ENCODE measurements at regions not wholly inside any gene's neighbourhood (a gene's known extent, or its start where the extent isn't known, plus 50 kb on each side); places are given as distances from the start of the nearest gene placed in this dataset.
A peak's percentile ranks its signal among the peaks of the same experiment; 100 is the strongest.
"Not testable (repeated sequence)": the region's sequence is repeated elsewhere in the genome, so short reads cannot be mapped to it uniquely, and the experiment has no call there.

DNA sequence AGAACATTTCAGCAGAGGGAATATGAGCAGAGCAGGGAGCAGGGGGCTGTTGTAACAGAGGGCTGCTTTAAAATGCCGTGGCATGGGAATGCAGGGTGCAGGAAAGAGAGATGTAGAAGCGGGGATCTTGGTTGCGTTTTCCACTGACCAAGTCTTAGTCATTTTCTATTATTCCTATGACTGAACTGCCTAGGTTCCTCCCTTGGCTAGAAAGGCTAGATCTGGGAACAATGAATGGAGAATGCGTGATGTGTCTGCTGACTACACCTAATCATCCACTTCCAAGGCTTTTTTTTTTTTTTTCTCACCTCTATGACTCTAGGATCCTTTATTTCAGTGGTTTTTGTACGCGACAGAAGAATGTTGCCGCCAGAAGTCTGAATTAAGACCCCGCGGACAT is 607.4 kb upstream of the TBL1XR1 start:
- DNase-seq, result no peak

DNA sequence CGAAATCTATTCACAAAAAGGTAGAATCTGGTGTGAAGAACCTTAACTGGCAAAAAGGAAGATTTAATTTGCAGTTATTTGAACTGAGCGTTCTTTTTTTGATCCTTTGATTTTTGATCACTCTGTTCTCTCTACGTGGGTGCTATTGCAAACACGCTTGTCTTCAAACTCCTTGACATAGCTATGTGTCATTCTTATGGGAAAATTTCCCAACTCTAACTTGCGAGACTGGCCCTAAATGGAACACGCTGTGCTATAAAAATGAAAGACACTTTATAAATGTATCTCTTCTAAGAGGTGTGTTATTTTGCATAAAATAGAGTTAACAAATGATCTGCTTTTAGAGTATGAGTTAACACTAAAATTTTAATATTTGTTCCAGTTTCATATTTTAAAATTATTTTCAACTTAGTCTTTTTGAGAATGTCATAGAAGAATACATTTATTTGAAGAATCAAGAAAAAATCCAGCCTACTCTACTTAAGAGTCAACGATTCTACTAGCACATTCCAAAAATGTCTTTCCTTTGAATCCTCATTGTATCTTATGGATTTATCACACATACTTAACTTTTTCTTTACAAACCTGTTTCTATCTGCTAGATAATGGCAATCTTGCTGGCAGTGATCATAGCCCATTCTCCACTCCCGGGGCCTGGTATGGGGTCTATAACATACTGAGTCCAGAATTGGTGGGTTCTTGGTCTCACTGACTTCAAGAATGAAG is 610.0 kb upstream of the TBL1XR1 start:
- DNase-seq, result no peak

DNA sequence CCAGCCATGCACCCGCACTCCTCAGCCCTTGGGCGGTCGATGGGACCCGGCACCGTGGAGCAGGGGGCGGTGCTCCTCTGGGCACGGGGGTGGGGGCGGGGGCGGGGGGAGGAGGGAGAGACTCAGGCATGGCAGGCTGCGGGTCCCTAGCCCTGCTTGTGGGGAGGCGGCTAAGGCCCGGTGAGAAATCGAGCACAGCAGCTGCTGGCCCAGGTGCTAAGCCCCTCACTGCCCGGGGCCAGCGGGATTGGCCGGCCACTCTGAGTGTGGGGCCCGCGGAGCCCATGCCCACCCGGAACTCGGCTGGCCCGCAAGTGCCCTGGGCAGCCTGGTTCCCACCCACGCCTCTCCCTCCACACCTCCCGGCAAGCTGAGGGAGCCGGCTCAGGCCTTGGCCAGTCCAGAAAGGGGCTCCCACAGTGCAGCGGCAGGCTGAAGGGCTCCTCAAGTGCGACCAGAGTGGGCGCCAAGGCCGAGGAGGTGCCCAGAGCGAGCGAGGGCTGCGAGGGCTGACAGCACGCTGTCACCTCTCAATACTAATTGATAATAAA is 611.7 kb upstream of the TBL1XR1 start:
- not testable (repeated sequence) for DNase-seq

DNA sequence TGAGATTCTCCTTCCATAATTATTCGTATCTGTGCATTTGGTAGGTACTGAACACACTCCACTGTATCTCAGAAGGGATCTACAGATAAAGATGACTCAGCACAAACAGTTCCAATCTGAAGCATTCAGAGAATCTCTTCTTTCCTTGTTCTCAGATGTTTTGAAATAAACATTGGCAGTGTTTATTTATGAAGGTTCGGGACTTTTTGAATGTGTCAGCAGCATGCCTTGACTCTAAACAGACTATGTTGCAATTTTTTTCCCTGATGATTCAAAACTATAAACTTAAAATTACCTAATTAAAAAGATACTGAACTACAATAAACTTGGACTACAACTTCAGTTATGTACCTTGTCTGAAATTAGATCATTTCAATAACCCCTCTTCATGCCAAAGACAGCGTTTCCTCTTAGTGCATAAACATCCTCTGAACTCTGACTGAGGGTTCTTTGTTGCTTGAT is 612.9 kb upstream of the TBL1XR1 start:
- DNase-seq, result peak; percentile 65

DNA sequence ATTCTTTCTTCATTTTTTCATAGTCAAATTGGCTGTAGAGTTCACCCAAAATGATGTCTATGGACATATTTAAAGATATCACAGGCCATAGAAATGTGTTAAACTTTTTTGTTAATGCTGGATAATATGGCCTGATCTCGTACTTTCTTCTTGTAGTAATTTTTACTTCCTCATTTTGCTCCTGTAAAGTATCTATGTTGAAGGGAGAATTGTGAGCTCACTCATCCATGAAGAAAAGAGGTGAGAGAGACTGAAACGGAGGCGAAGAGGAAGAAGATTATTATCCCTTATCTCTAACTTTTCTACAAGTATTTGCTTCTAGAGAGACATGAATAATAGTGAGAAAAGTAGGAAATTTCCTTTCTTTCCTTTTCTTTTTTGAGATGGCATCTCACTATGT is 613.8 kb upstream of the TBL1XR1 start:
- DNase-seq, result no peak

DNA sequence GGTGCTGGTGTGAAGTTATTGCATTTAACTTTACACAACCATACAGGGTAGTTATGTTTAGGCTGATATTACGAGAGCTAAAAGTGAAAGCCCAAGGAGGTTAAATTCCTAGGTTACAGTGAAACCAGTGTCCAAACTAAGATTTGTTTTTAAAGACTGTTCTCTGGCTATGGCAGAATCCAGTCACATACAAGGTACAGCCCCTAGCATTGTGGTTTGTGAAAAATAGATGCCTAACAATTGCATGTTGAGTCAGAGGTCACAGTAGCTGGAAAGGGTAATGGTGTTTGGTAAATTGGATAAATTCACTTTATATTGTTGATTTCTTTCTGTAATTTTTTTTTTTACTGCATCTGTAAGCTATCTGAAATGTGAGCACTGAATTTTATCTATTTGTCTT is 614.6 kb upstream of the TBL1XR1 start:
- DNase-seq, result no peak

DNA sequence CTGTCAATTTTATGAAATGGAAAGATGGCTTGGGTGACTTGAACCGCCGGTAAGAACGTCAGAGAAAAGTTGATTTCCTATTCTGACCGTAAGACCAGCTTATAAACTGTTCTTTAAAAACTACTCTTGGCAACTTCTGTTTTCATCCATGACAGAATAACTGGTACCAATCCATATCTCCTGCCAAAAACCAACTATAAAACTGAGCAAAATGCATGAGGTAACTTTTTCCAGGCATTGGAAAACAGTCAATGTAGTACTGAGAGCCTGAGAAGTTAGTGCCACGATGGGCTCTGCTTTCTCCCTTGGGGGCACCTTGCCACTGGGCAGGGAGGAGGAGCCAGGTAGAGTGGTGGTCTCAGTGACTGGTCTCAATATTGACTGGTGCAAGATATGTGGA is 615.2 kb upstream of the TBL1XR1 start:
- no peak for DNase-seq

DNA sequence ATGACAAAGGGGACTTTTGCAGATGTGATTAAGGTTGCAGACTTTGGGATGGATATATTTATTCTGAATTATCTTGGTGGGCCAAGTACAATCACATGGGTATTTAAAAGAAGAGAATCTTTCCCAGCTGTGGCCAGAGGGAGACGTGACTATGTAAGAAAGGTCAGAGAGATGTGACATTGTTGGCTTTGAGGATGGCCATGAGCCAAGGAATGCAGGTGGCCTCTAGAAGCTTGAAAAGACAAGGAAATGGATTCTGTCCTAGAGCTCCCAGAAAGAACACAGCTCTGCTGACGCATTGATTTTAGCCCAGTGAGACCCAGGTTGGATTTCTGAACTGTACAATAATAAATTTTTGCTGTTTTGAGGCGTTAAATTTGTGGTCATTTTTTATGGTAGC is 616.0 kb upstream of the TBL1XR1 start:
- no peak for DNase-seq

DNA sequence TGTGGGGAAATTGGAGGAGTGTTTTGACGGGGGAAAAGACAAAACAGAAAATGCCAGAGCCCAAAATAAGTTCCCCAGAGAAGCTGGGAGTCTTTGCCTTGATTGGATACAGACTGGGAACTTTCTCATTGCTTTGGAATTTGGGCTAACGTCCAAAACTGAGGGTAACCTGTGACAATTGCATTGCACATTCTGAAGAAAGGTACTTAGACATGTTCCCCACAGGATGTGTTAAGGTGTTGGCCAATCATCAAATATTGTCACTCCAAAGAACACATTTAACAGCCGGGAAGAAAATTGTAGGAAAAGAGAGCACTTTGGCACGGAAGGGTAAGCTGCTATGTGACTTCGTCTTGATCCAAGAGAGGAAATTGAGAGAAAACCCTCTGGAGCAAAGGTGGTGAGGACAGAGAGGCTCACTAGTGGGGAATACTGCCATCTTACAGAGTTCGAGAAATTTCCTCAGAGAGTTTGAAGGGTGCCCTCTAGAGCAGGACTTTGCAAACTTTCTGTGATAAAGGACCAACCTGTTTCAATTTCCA is 619.5 kb upstream of the TBL1XR1 start:
- DNase-seq, result no peak

DNA sequence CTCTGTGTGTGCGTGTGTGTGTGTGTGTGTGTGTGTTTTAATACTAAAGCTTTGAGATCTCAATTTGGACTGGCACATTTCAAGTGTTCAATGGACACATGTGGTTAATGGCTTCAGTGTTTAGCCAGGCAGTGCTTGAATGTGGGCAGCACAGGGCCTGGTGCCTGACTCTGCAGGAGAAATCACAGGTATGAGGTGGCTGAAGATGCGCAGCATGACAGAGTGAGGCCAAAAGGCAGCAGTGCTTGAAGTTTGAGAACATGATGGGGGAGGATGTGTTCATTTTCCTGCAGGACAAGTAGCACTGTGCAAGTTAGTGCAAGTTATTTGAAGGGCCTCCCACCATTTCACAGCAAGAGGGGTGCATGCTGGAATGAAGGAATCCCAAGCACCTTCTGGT is 620.5 kb upstream of the TBL1XR1 start:
- no peak for DNase-seq

DNA sequence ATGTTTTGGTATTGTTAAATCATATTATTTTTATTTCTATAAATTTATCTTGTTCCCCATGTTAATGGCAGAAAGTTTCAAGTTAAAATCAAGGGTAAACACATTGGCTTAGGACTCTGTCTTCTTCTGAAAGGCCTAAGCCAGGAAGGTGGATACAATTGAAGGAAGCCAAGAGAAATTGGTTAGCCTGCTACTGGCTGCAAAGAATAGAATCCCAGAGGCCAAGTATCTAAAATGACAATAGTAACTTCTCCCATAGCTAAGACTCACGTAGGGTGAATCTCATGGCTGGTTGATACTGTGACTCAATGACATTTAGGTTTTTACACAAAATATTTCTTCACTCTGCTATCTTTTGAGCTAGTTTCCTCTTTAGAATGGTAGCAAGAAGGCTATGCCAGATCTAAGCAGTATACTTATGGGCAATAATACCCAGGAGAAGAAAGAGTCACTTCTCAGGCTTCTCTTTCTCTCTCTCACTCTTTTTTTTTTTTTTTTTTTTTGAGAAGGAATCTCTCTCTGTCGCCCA is 621.5 kb upstream of the TBL1XR1 start:
- DNase-seq, result no peak

DNA sequence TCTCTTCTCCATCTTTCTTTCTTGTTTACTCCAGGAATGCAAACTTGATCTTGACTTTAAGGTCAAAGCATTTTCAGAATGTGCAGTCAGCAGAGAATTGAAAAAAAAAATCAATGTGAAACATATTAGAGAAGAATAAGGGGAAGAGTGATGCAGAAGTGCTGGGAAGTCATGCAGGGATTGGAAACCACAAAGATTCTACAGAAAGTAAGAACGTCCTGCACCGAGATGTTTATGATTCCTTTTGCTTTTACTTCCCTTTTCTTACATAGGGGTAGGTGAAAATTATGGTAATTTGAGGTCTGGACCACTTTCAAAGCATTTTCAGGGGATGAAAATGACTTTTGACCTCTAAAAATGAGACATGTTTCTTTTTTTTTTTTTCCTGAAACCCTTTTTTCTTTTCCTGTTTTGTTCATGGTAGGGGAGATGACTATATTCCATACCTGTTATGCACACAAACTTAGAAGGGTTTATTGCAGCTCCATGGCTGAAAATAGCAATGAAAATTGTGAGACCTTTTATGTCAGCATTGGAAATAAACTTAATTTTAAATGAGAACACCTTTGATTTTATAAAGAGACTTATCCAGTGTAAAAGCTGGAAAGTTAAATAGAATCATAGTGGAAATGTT is 623.5 kb upstream of the TBL1XR1 start:
- DNase-seq, result no peak

DNA sequence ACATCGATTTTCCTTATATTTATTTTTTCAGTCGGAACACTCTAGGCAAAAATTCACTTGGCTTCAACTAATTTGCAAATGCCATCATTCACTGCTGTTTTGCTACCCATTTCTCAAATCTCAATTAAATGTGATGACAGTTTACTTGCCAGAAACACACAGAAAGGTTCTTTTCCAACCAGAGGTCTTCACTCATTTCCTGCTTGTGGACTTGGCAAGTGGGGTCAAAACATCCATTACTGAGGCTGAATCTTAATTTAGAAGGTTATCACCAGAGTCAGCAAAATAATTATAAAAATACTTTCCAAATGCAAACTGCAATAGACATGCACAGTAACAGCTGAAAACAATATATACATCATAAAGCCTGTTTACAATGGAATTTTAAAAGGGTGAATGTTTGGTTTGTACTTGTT is 625.4 kb upstream of the TBL1XR1 start:
- DNase-seq, result no peak

DNA sequence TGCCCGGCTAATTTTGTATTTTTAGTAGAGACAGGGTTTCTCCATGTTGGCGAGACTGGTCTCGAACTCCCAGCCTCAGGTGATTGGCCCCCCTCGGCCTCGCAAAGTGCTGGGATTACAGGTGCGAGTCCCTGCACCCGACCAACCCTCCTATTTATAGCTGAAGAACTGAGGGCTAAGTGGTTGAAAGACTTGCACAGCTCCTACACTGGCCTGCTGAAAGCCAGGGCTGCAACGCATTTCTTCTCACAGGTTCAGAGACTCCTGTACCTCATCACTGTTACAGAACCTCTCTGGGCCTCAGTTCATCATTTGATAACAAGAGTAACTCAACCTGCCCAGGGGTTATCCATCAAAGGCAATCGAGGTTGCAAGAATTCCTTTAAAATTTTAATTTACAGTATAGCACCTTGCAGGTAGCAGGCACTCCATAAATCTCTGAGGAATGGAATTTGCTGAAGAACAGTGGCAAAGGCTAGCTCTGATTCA is 626.5 kb upstream of the TBL1XR1 start:
- DNase-seq, result no peak

DNA sequence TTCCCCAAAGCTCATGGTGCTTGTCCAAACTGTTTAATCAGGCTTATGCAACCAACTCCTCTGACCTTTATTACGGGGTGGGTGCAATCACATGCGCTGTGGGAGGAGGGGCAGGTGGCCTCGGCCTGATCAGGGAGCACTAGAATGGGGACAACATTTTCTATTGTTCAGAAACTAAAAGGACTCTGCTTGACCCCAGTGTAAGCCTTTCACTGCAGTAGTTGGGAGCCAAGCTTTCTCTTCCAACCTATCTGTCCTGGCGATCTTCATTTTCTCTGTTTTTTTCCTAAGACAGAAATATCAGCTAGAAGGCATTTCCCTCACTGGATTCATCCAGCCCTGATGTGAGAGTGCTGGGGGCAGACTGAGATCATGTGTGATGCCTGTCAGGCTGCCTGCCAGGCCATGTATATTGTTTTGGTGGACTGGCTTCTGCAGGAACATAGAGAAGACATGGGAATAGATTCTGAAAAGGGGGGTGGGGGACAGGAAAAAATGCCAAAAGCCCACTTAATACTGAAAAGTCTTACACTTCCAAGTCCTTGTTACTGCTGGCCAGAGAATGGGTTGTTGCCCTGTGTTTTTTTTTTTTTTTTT is 627.0 kb upstream of the TBL1XR1 start:
- peak; percentile 14 for DNase-seq

DNA sequence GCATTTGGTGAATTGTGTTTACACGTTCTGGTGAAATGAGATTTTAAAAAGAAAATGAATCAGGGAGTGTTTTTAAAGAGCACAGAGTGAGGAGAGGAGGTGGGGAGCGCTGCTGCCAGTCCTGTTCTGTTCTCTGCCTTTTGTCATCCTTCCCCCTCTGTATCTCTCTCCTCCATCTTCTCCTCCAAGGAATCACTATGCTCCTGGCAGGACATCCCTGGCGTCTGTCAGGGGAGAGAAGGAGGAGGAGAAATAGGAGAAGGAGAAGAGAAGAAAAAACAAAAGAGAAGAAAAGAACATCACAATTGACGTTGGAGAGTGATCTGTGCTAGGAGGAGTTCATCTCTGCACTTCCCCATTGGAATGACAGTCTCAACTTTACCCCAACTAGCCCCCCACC is 627.6 kb upstream of the TBL1XR1 start:
- no peak for DNase-seq

DNA sequence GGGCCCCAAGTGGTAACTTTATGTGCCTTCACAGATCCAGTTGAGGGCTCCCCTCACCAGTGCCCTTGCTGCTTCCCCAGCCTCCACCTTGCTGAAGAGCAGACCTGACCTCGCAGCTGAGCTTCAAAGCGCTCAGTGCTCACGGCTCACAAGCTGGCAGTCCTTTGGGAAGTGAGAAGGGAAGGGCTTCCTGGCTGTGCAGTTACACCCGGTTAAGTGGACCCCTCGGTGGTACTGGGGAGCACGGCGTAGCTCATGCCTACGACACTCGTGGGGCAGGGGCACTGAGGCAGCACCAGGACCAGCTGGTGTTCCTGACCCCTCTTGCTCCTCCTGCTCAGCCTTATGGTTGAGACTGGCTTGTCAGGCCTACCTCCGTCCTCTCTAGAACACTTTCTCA is 629.0 kb upstream of the TBL1XR1 start:
- no peak for DNase-seq

DNA sequence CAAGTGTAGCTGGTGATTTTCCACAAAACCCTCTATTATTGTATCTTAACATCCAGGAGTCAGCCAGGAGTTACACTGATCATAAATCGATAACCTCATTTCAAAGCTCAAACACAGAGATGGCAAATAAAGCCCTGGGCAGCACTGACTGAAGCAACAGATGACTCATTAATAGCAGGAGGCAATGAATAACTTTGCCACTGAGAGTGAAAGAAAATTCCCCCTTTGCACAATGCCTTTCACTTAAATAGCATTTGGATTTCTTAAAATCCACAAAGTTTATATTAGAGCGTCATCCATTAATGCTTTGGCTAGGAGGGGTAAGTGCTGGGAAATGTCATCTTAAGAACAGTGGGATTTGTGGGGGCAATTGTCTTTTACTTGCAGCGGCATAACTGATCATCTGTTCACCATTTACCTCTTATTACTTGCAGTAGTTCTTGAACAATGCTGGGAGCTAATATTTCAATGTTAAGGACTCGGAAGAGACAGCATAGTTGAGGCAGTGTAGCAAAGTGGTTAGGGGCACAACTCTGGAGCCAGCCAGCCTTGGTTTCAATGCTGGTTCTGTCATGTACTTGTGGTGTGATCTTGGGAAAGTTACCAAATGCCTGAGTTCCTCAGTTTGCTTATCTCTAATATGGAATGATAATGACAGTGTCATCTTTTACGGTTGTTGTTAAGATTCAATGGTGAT is 630.4 kb upstream of the TBL1XR1 start:
- peak; percentile 21 for DNase-seq

DNA sequence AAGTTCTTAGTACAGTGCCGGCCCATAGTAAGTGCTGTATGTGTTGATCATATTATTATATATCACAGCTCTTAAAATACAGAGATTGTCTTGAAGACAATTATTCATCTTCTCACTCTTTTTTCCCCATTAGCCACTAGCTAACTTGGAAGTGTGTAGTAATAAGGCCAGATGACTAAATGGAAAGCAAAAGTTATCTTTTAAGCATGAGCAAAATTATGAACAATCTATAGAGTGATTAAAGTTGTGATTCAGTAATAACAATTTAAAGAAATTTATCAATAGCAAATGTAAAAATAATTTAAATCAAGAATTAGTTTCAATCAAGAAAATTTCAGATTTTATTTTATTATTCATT is 630.9 kb upstream of the TBL1XR1 start:
- DNase-seq, result no peak

DNA sequence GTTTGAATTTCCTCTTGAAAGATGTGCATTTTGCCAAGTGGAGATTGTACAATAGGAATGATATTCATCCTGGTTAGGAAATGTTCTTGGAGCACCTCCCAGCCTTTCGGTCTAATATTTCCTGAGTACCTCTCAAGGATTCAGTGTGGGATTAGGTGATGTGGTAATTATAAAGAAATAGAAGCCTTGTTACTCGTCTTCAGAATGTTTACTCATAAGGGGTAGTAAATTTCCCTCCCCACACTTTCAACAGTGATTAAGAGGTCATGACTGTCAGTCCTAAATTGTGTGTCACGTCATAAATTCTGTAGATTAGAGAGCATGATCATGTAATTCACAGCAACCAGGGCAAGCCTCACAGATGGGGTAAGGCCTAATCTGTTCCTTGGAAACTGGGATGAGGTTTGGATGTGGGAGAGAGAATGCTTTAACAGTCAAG is 633.1 kb upstream of the TBL1XR1 start:
- DNase-seq, result no peak

DNA sequence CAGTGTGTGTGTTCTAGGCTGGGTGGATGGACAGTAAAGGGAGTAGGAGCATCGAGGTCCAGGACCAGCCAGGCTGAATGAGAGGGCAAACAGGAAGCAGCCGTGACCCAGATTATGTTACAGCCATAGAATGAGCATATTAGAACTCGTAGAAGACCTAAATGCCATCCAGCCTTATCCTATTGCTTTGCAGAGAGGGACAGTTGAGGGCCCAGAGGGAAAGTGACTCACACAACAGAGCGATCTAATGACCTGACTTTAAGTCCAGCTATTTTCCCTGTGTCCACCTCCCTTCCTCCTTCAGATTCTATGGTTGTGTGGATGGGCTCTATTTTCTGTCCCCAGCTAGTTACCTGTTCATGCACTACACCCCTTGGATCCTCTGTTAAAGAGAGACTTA is 634.1 kb upstream of the TBL1XR1 start:
- DNase-seq, result no peak

DNA sequence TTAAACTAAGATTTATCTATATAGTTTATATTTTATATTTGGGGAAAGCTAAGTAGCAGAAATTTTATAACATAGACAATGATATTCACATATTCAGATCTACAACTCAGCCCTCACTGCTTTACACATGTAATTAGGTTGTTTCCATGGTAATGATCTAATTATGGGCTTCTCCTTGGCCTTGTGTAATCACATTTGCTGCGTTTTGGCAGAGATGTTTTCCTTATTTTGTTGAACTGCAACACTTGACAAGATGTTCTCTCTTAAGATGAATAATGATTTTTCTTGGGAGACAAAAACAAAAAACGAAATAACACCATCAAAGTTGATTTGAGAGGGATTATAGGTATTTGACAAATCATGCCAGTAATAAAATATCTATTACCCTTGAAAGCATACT is 635.6 kb upstream of the TBL1XR1 start:
- DNase-seq, result no peak

DNA sequence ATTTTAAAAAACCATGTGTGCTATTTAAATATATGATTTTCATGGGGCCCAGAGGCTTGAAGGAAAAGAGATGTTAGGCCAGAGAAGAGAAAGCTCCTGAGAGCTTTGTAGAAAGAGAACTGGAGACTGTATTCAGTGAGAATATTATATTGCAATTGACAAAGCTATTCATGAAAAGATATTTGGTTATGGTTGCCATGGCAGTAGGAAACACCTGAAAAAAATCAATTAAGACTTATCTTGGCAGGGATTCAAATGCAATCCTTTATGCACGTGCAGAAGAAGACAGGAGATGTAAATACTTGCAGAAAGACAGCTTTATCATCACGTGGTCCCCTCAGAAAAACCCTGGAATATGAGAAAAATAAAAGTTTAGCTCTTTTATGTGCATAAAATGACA is 636.0 kb upstream of the TBL1XR1 start:
- no peak for DNase-seq
